Stomach smooth muscle (tissue), 2 donors: ENCODE measurements at regions not wholly inside any gene's neighbourhood (a gene's known extent, or its start where the extent isn't known, plus 50 kb on each side); places are given as distances from the start of the nearest gene placed in this dataset.

Experiments used
- H3K27ac ChIP-seq: one replicate; pipeline ENCODE4 v1.7.0; 2013; ENCODE audit warnings: mild to moderate bottlenecking, low read length, inconsistent platforms
- H3K27me3 ChIP-seq, 2 donors: one replicate each; pipeline ENCODE4 v1.7.0; 2013; ENCODE audit warnings: low read length in 2 of 2; ENCODE audit not compliant: insufficient read depth in 2 of 2, control insufficient read depth in 1 of 2
- H3K36me3 ChIP-seq, 2 donors: one replicate each; pipeline ENCODE4 v1.7.0; 2013; ENCODE audit warnings: low read length in 2 of 2; ENCODE audit not compliant: control insufficient read depth in 2 of 2, insufficient read depth in 2 of 2
- H3K4me1 ChIP-seq: one replicate; pipeline ENCODE4 v1.7.0; 2013; ENCODE audit warnings: low read length; ENCODE audit not compliant: control insufficient read depth, insufficient read depth
- H3K4me3 ChIP-seq, 2 donors: one replicate each; pipeline ENCODE4 v1.7.0; 2013; ENCODE audit warnings: low read length in 2 of 2
- H3K9ac ChIP-seq, 2 donors: one replicate each; pipeline ENCODE4 v1.7.0; 2013; ENCODE audit warnings: low read length in 2 of 2, mild to moderate bottlenecking in 1 of 2
- H3K9me3 ChIP-seq, 2 donors: one replicate each; pipeline ENCODE4 v1.7.0; 2013; ENCODE audit warnings: low read length in 2 of 2; ENCODE audit not compliant: control insufficient read depth in 2 of 2
- donor health status: healthy.
- donor health status: Pancreatic carcinoma.

DNA sequence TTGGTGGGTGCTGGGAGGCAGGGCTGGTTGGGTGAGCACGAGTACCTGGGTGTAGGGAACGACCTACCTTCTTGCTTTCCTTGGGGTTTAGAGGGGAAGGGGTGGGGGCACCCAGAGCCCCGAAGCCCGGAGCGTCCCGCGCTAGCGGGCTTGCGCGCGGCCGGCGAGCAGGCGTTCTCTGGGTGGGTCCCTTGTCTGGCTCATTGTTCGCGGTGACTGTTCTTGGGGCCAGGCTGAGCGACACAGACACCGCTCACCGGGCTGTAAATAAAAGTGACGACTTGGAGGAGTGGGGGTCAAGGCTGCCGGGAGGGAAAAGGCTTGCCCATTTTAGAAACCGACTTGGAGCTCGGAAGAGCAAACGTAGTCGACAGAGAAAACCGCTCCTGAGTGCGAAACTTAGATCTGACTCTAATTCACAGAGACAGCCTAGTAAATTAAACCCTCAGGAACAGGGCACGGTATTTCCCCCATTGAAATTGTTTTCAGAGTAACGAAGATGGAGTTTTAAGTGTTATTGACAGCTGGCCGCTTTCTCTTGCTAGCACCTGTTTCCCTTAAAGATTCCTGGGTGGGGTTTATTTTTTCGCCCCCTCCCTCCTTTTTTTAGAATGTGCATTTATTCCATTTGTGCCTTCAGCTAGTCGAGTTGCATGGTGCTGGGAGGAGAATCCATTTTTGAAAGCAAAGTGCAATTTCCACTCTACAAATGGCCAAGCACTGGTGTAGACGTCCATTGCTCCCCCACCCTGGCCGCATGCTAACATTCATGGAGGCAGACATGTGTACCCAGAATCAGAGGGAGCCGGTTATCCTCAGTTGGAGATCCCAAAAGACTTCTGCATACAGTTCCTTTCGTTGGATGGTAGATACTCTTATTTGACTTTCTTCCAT, 532.1 kb upstream of the SEMA6D start:
- H3K4me3 ChIP-seq: peak overlapping the region; percentile 76 to 79
- no peaks in the 10 kb centered on the region for H3K9me3 ChIP-seq
- peaks cover 10% of the 10 kb centered on the region for H3K4me1 ChIP-seq
- no peaks in the 10 kb centered on the region for H3K36me3 ChIP-seq
- H3K9ac ChIP-seq: peak overlapping the region in 1 of 2 donors; percentile 77
- no peak overlapping the region for H3K27ac ChIP-seq
- peaks cover 0 to 4% of the 10 kb centered on the region in 2 donors for H3K27me3 ChIP-seq

DNA sequence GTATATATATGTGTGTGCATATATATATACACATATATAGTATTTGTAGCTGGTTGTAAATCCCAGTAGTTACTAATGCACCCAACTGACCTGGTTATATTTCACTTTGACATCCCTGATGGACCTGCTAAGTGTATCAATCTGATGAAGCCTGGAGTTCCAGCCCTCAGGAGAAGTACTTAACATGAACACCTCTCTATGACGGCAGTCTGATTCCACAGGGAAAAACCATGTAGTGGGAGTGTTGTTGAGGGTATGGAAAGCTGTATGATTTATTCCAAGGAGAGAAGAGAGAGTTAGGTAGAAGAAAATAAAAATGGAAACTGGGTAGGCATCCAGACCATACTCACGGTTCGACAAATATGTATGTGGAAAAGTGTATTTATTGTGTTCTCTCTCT, 531.2 kb upstream of the SEMA6D start:
- Histone ChIP-seq H3K4me3 (no peak overlapping the region), H3K27me3 (peaks cover 0 to 4% of the 10 kb centered on the region in 2 donors), H3K4me1 (peaks cover 10% of the 10 kb centered on the region), H3K27ac (no peak overlapping the region), H3K36me3 (no peaks in the 10 kb centered on the region), H3K9me3 (no peaks in the 10 kb centered on the region), H3K9ac (no peak overlapping the region)

DNA sequence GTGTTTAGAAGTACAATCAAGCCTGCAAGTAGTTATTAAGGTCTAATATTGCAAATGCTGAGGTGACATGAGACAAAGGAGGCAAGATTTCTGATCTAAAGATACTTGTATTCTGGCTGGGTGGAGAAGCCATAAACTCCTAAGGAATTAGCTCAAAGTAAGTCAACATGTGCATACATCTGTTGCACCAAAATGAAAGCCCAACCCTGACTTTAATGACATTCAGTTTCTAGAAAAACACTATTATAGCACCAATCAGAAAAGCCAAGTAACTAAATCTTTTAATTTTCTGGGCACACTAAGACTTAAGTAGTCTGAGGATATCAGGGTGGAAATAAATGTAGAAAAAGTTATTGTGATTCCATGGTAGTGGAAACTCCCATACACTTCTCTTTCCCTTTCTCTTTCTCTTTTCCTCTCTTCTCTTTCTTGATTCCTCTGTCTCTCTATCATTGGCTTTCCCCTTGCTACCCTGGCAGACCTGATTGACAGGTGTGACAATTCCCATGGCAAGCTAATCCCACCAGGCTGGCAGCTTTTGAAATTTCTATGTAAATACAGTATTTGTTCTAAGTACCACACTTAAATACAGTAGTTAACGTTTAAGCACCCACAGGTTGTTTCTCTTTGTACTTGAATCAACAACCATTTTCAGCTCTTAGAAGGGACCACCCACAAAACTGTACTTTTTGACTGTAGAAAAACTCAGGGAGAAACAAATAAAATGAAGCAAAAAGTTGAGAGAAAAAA, 528.4 kb upstream of the SEMA6D start:
- Histone ChIP-seq H3K4me3 (no peak overlapping the region), H3K4me1 (peaks cover 8% of the 10 kb centered on the region), H3K9me3 (no peaks in the 10 kb centered on the region), H3K36me3 (no peaks in the 10 kb centered on the region), H3K27me3 (peaks cover 0 to 2% of the 10 kb centered on the region in 2 donors), H3K9ac (no peak overlapping the region), H3K27ac (no peak overlapping the region)

DNA sequence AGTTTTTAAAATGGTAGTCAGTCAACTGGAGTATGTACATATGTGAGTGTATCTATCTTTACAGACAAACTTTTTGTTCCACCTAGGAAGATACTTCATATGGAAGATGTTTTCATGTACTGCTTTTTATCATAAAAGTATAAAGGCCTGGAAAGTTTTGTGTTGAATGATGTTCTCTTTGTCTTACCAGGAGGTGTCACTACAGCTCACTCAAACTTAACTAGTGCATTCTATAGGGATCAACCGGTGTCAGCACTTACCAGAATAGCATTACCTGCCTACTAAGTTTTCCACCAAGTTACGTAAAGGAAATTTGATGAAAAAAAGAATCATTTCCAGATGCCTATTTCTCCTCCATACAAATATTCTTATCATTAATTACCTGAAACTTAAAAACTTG, 522.6 kb upstream of the SEMA6D start:
- Histone ChIP-seq H3K27ac (no peak overlapping the region), H3K36me3 (no peaks in the 10 kb centered on the region), H3K4me3 (no peak overlapping the region), H3K9ac (no peak overlapping the region), H3K9me3 (no peaks in the 10 kb centered on the region), H3K4me1 (no peaks in the 10 kb centered on the region), H3K27me3 (no peaks in the 10 kb centered on the region)

DNA sequence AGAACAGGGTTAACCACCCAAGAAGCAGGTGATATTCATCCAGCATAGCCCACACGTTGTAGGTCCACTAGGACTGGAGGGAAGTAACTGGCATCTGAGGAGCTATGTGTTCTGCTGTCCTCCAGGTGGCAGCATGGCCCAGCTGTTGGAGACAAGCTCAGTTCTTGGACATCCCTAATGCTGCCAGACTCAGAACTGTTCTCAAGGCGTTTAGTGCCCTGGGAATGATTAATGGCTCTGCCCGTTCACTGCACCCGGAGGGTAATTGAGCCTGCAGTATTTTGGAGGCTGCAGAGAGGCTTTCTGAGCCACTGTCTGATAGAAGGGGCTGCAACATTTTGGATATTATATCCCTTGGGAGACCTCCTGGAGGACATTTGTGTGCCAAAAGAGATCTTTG, 521.3 kb upstream of the SEMA6D start:
- Histone ChIP-seq H3K27me3 (no peaks in the 10 kb centered on the region), H3K4me3 (no peak overlapping the region), H3K9me3 (no peaks in the 10 kb centered on the region), H3K27ac (no peak overlapping the region), H3K4me1 (no peaks in the 10 kb centered on the region), H3K36me3 (no peaks in the 10 kb centered on the region), H3K9ac (no peak overlapping the region)

DNA sequence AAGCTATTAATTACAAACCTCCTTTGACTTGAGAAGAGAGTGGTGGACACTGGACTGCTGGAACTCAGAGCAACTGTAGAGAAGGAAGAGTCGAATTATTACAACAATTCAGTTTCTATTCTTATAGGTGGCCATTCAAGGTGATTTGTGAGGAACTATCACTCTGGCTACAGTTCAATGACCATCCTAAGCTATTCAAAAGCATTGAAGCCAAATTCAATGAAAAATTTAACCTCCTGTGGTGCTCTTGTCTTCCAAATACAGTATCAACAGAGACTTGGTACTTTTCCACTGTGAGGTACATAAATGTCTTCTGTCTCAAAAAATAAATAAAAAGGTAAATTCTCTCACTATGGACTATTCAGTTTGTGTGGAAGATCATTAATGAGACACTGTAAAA, 513.3 kb upstream of the SEMA6D start:
- Histone ChIP-seq H3K4me3 (no peak overlapping the region), H3K27me3 (no peaks in the 10 kb centered on the region), H3K36me3 (no peaks in the 10 kb centered on the region), H3K9me3 (no peaks in the 10 kb centered on the region), H3K27ac (no peak overlapping the region), H3K9ac (no peak overlapping the region), H3K4me1 (no peaks in the 10 kb centered on the region)

DNA sequence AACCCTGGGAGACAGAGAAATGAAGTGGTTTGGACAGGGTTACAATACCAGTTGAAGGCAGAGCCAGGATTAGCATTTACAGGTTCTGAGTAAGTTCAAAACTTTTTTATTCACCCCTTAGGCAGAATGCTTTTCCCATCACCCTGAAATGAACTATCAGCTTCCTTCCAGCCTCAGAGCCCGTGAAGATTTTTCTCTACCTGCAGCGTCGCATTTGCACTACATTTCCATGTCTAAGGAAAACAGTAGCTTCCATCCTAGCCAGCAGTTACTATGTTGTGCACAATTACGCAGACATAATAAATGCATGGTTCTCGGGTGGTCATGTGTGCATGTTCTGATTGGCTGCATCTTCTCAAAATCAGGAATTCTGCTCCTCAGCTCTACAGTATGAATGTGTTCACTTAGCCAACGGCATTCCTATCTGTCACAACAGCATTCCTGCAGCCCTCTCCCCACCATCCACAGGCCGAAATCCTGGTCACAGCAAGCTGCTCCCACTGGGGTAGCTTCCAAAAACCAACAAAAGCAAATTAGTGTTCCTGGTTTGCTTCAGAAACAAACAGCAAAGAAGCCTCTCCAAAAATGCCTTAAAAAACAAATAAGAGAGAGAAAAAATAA, 510.8 kb upstream of the SEMA6D start:
- H3K27ac ChIP-seq: no peak overlapping the region
- H3K9me3 ChIP-seq: no peaks in the 10 kb centered on the region
- no peaks in the 10 kb centered on the region for H3K27me3 ChIP-seq
- H3K9ac ChIP-seq: no peak overlapping the region
- H3K36me3 ChIP-seq: no peaks in the 10 kb centered on the region
- no peaks in the 10 kb centered on the region for H3K4me1 ChIP-seq
- no peak overlapping the region for H3K4me3 ChIP-seq

DNA sequence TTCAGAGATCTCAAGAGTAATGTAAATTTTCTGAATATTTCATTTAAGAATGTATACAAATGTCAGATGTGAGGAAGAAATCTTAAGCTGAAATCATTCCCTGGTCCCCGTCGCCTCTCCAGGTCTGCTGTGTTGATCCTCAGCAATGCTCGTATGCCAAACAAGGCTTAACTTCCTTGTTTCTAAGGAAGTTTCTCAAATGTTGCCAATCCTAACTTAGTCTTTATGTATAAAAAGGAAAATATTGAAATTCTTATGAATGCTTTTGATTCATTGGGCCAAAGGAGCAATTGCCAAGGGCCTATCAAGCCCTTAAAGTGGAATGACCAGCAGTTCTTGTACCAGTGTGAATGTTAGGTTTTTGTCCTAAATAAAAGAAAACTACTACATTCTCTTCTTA, 507.7 kb upstream of the SEMA6D start:
- no peaks in the 10 kb centered on the region for H3K27me3 ChIP-seq
- H3K9ac ChIP-seq: no peak overlapping the region
- no peaks in the 10 kb centered on the region for H3K36me3 ChIP-seq
- no peak overlapping the region for H3K27ac ChIP-seq
- no peak overlapping the region for H3K4me3 ChIP-seq
- H3K4me1 ChIP-seq: no peaks in the 10 kb centered on the region
- H3K9me3 ChIP-seq: no peaks in the 10 kb centered on the region

DNA sequence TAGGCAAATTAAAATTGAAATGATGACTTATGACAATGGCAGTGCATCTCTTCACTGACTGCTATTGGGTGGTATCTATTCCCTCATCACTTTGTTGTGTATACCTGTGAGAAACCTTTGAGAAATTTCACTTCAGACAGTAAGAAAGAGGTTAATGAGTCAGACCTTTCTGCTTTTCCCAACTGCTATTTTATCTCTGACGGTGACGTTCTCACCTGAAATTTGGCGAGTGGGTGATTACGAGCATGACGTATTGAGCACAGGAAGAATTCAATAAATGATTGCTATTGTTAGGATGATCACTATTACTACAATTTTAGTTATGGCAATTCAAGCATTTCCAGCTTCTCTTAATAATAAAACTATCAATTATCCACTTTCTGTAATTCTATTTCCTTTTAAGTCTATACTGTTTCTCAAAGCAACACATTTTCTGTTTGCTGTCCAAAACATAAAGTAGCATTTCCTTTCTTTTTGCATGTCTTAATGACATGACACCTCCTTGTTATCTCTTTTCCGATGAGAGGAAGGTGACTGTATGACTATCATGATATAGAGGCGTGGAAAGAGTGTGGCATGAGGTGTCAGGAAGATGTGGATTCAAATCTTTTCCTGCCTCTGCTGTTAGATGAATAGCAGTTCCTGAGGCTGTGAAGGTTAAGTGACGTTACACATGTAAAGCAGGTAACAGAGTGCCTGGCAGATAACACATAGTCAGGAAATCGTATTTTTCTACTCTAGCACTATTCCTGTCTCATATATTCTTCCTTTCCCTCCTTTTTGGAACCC, 504.9 kb upstream of the SEMA6D start:
- Histone ChIP-seq H3K27ac (no peak overlapping the region), H3K36me3 (no peaks in the 10 kb centered on the region), H3K9me3 (no peaks in the 10 kb centered on the region), H3K4me3 (no peak overlapping the region), H3K9ac (no peak overlapping the region), H3K27me3 (no peaks in the 10 kb centered on the region), H3K4me1 (no peaks in the 10 kb centered on the region)

DNA sequence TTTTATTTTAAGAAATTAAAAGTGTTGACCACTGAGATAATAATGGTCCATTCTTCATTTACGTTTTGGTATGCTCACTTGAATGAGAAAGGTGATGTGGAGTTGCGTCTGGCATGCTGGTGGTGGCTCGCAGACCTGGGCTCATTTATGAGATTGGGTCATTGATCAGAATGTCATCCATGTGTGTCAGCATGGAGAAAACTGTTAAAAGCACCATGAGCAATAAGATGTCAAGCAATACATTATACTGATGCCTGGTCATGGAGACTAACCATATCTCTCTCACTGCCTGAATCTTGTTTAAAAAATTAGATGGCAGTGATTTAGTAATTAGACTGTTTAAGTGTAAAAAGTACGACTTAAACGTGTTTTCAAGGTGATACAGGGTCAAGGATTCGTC, 503.4 kb upstream of the SEMA6D start:
- H3K9ac ChIP-seq: no peak overlapping the region
- H3K4me3 ChIP-seq: no peak overlapping the region
- H3K27ac ChIP-seq: no peak overlapping the region
- H3K4me1 ChIP-seq: no peaks in the 10 kb centered on the region
- H3K36me3 ChIP-seq: no peaks in the 10 kb centered on the region
- H3K27me3 ChIP-seq: no peaks in the 10 kb centered on the region
- no peaks in the 10 kb centered on the region for H3K9me3 ChIP-seq
